H9 (cell line): ENCODE measurements at regions not wholly inside any gene's neighbourhood (a gene's known extent, or its start where the extent isn't known, plus 50 kb on each side); places are given as distances from the start of the nearest gene placed in this dataset.
A peak's percentile ranks its signal among the peaks of the same experiment; 100 is the strongest.

Source experiments
- DNase-seq: peaks from one replicate; pipeline ENCODE4 v3.0.0-alpha.2; 2017
- H2AFZ ChIP-seq: one replicate; pipeline ENCODE4 v1.6.1; 2013; ENCODE audit warnings: mild to moderate bottlenecking, low read length, control low read depth, moderate library complexity
- H2AK5ac ChIP-seq: 2 replicates; pipeline ENCODE4 v1.6.1; 2013; ENCODE audit warnings: low read length, control low read depth, mixed read lengths; ENCODE audit not compliant: insufficient read length
- H2BK120ac ChIP-seq: one replicate; pipeline ENCODE4 v1.6.1; 2013; ENCODE audit warnings: low read depth, mild to moderate bottlenecking, low read length, control low read depth, inconsistent platforms; ENCODE audit not compliant: poor library complexity, severe bottlenecking
- H2BK12ac ChIP-seq: 2 replicates; pipeline ENCODE4 v1.6.1; 2013; ENCODE audit warnings: low read length, control low read depth, mixed read lengths, low read depth; ENCODE audit not compliant: insufficient read length
- H2BK15ac ChIP-seq: 2 replicates; pipeline ENCODE4 v1.6.1; 2013; ENCODE audit warnings: low read depth, low read length, control low read depth
- H2BK20ac ChIP-seq: one replicate; pipeline ENCODE4 v1.6.1; 2013; ENCODE audit warnings: low read depth, mild to moderate bottlenecking, low read length, control low read depth, inconsistent platforms; ENCODE audit not compliant: poor library complexity, severe bottlenecking
- H2BK5ac ChIP-seq: 2 replicates; pipeline ENCODE4 v1.6.1; 2013; ENCODE audit warnings: low read length, control low read depth, mixed read lengths; ENCODE audit not compliant: insufficient read length
- H3K14ac ChIP-seq: 2 replicates; pipeline ENCODE4 v1.6.1; 2013; ENCODE audit warnings: low read length, control low read depth; ENCODE audit not compliant: insufficient read depth
- H3K18ac ChIP-seq: 2 replicates; pipeline ENCODE4 v1.6.1; 2013; ENCODE audit warnings: low read depth, mild to moderate bottlenecking, mixed read lengths, low read length, control low read depth; ENCODE audit not compliant: insufficient read length
- H3K23ac ChIP-seq: 2 replicates; pipeline ENCODE4 v1.6.1; 2013; ENCODE audit warnings: low read length, control low read depth, mixed read lengths, low read depth; ENCODE audit not compliant: insufficient read length
- H3K23me2 ChIP-seq: 2 replicates; pipeline ENCODE4 v1.6.1; 2013; ENCODE audit warnings: low read depth, mild to moderate bottlenecking, mixed read lengths, low read length, control low read depth; ENCODE audit not compliant: insufficient read length, poor library complexity, severe bottlenecking
- H3K27ac ChIP-seq: 2 replicates; pipeline ENCODE4 v1.5.1; 2013; ENCODE audit warnings: low read length, control low read depth, mixed read lengths, low read depth; ENCODE audit not compliant: insufficient read length
- H3K27me3 ChIP-seq: 2 replicates; pipeline ENCODE4 v1.6.1; 2013; ENCODE audit warnings: low read length, control low read depth, inconsistent platforms; ENCODE audit not compliant: insufficient read depth
- H3K4ac ChIP-seq: 2 replicates; pipeline ENCODE4 v1.6.1; 2013; ENCODE audit warnings: low read depth, mild to moderate bottlenecking, control low read depth, inconsistent platforms, low read length, moderate library complexity
- H3K4me1 ChIP-seq: 2 replicates; pipeline ENCODE4 v1.6.1; 2013; ENCODE audit warnings: low read length, control low read depth, inconsistent platforms; ENCODE audit not compliant: insufficient read depth
- H3K4me2 ChIP-seq: 2 replicates; pipeline ENCODE4 v1.6.1; 2013; ENCODE audit warnings: low read length, control low read depth, mixed read lengths; ENCODE audit not compliant: insufficient read length, insufficient read depth
- H3K56ac ChIP-seq: 2 replicates; pipeline ENCODE4 v1.6.1; 2013; ENCODE audit warnings: low read depth, mild to moderate bottlenecking, mixed read lengths, low read length, control low read depth; ENCODE audit not compliant: insufficient read length
- H3K79me1 ChIP-seq: 2 replicates; pipeline ENCODE4 v1.6.1; 2013; ENCODE audit warnings: low read depth, mild to moderate bottlenecking, moderate library complexity, low read length, control low read depth, inconsistent platforms; ENCODE audit not compliant: insufficient read depth, poor library complexity, severe bottlenecking
- H3K79me2 ChIP-seq: 2 replicates; pipeline ENCODE4 v1.6.1; 2013; ENCODE audit warnings: low read length, control low read depth, inconsistent platforms; ENCODE audit not compliant: insufficient read depth
- H3K9ac ChIP-seq: 2 replicates; pipeline ENCODE4 v1.6.1; 2013; ENCODE audit warnings: low read length, control low read depth, mixed read lengths; ENCODE audit not compliant: insufficient read length; ENCODE audit errors: extremely low read depth
- H3K9me3 ChIP-seq: one replicate; pipeline ENCODE4 v1.6.1; 2013; ENCODE audit warnings: low read depth, low read length, inconsistent platforms; ENCODE audit not compliant: control insufficient read depth
- H3T11ph ChIP-seq: one replicate; pipeline ENCODE4 v1.6.1; 2013; ENCODE audit warnings: mild to moderate bottlenecking, low read length, control low read depth, inconsistent platforms
- H4K20me1 ChIP-seq: one replicate; pipeline ENCODE4 v1.6.1; 2013; ENCODE audit not compliant: control insufficient read depth, insufficient read length, insufficient read depth
- H4K5ac ChIP-seq: 2 replicates; pipeline ENCODE4 v1.6.1; 2013; ENCODE audit warnings: low read depth, mild to moderate bottlenecking, mixed read lengths, low read length, control low read depth; ENCODE audit not compliant: insufficient read length
- H4K8ac ChIP-seq: replicated peaks from 2 replicates; pipeline ENCODE4 v1.6.1; 2013; ENCODE audit warnings: low read length, control low read depth, mixed read lengths, low read depth; ENCODE audit not compliant: insufficient read length
- H4K91ac ChIP-seq: 2 replicates; pipeline ENCODE4 v1.6.1; 2013; ENCODE audit warnings: low read depth, mild to moderate bottlenecking, moderate library complexity, mixed read lengths, low read length, control low read depth; ENCODE audit not compliant: insufficient read length
- H3K27ac Mint-ChIP-seq, 3 experiments: 2 replicates in 2 of 3; 3 replicates in 1 of 3; pipeline ENCODE4 v1.8.0; 2020 to 2021; ENCODE audit warnings: mixed read lengths in 3 of 3, mild to moderate bottlenecking in 1 of 3, moderate library complexity in 1 of 3
- H3K27me3 Mint-ChIP-seq: 2 replicates; pipeline ENCODE4 v1.8.0; 2021; ENCODE audit warnings: low read depth, mild to moderate bottlenecking, moderate library complexity, mixed read lengths
- H3K36me3 Mint-ChIP-seq, 3 experiments: 2 replicates in 2 of 3; 3 replicates in 1 of 3; pipeline ENCODE4 v1.8.0; 2020 to 2021; ENCODE audit warnings: low read depth in 3 of 3, mixed read lengths in 3 of 3; ENCODE audit not compliant: insufficient read depth in 1 of 3
- H3K4me1 Mint-ChIP-seq, 2 experiments: 2 replicates each; pipeline ENCODE4 v1.8.0; 2020; ENCODE audit warnings: mixed read lengths in 2 of 2
- H3K4me3 Mint-ChIP-seq, 2 experiments: 2 replicates in 1 of 2; 3 replicates in 1 of 2; pipeline ENCODE4 v1.8.0; 2020 to 2021; ENCODE audit warnings: mild to moderate bottlenecking in 2 of 2, mixed read lengths in 2 of 2, moderate library complexity in 1 of 2
- H3K9me3 Mint-ChIP-seq, 2 experiments: 2 replicates in 1 of 2; 3 replicates in 1 of 2; pipeline ENCODE4 v1.8.0; 2020; ENCODE audit warnings: mild to moderate bottlenecking in 2 of 2, mixed read lengths in 2 of 2, moderate library complexity in 1 of 2
- CTCF ChIP-seq: fragments of 200-600 bp; sonication (generic); conservative IDR thresholded peaks from 3 replicates; pipeline ENCODE4 v1.8.0; 2021; ENCODE audit warnings: antibody characterized with exemption, mild to moderate bottlenecking
- whole genome bisulfite sequencing: extraction: QIAGEN DNeasy Blood & Tissue Kit; methylation state at CpG from one replicate; pipeline ENCODE4 v1.1.7; 2013; ENCODE audit warnings: missing lambda C conversion rate, low lambda C conversion rate, mixed read lengths; ENCODE audit not compliant: insufficient read length; ENCODE audit errors: extremely low coverage; 5-methylcytosine and 5-hydroxymethylcytosine counted together

- H3K9me3 ChIP-seq: no peaks in the 10 kb centered on the region
- DNase-seq: no peak
These were observed 277.5 kb upstream of the AGTR1 start for GRCh38 chr3:148420242-148420641.

More at GRCh38 chr3:148420242-148420641, 277.5 kb upstream of the AGTR1 start:
- no peak overlapping the region for H2BK120ac ChIP-seq
- H2BK5ac ChIP-seq: no peak overlapping the region
- no peak overlapping the region for H4K91ac ChIP-seq
- no peak overlapping the region for H3K4me3 Mint-ChIP-seq
- peaks cover 5% of the 10 kb centered on the region; the same call in 1 of the 2 replicates for H3K4me1 ChIP-seq
- no peak overlapping the region for H3K18ac ChIP-seq
- peaks cover 4 to 9% of the 10 kb centered on the region in 2 experiments; a peak in 4 of 5 replicates for H3K9me3 Mint-ChIP-seq
- no peak overlapping the region for H2BK12ac ChIP-seq
- no CpG with 5 or more reads among the region's 6 CpGs for WGBS
- no peaks in the 10 kb centered on the region for H4K20me1 ChIP-seq
- H3K4me2 ChIP-seq: no peak overlapping the region
- H3K23ac ChIP-seq: no peak overlapping the region
- no peak overlapping the region for H2AK5ac ChIP-seq
- no peaks in the 10 kb centered on the region for H3K27me3 Mint-ChIP-seq
- H3K79me1 ChIP-seq: no peaks in the 10 kb centered on the region
- no peak overlapping the region for H3K4ac ChIP-seq
- no peaks in the 10 kb centered on the region for H3K23me2 ChIP-seq
- no peak overlapping the region for H3K14ac ChIP-seq
- no peak overlapping the region for H4K5ac ChIP-seq
- peak overlapping the region in 1 of 3 experiments; percentile 27; a peak in 2 of 7 replicates for H3K27ac Mint-ChIP-seq
- no peak overlapping the region for H2AFZ ChIP-seq
- peaks cover 0 to 6% (median 4%) of the 10 kb centered on the region in 3 experiments; a peak in 6 of 7 replicates for H3K36me3 Mint-ChIP-seq
- no peak overlapping the region for H3K9ac ChIP-seq
- no peak overlapping the region for H3T11ph ChIP-seq
- peaks cover 6 to 10% of the 10 kb centered on the region in 2 experiments for H3K4me1 Mint-ChIP-seq
- H2BK20ac ChIP-seq: no peak overlapping the region
- H4K8ac ChIP-seq: no peak overlapping the region
- H3K79me2 ChIP-seq: no peaks in the 10 kb centered on the region
- no peaks in the 10 kb centered on the region for H3K27me3 ChIP-seq
- H3K27ac ChIP-seq: no peak overlapping the region
- no peak overlapping the region for H2BK15ac ChIP-seq
- no peak for TF ChIP-seq CTCF
- no peak overlapping the region for H3K56ac ChIP-seq
